Activated CD8-positive, alpha-beta memory T cell treated with anti-CD3 and anti-CD28 coated beads for 36 hours (primary cell): ENCODE measurements at regions not wholly inside any gene's neighbourhood (a gene's known extent, or its start where the extent isn't known, plus 50 kb on each side); places are given as distances from the start of the nearest gene placed in this dataset.

Source experiments
- CTCF ChIA-PET: fragments of 350-600 bp; sonication (Branson Sonifier 250); formaldehyde crosslinking; loops from one replicate; lab custom pipeline; 2021; ENCODE audit warnings: antibody characterized with exemption; lab: Charles Lee
- POLR2A ChIA-PET: fragments of 350-600 bp; sonication (Branson Sonifier 250); formaldehyde crosslinking; loops from one replicate; lab custom pipeline; 2021; ENCODE audit warnings: antibody characterized with exemption; lab: Charles Lee

- ChIA-PET CTCF (no interaction called here), POLR2A (no interaction called here)
Observed at GRCh38 chr3:73745526-73746191, 120.9 kb upstream of the PDZRN3 start.

DNA sequence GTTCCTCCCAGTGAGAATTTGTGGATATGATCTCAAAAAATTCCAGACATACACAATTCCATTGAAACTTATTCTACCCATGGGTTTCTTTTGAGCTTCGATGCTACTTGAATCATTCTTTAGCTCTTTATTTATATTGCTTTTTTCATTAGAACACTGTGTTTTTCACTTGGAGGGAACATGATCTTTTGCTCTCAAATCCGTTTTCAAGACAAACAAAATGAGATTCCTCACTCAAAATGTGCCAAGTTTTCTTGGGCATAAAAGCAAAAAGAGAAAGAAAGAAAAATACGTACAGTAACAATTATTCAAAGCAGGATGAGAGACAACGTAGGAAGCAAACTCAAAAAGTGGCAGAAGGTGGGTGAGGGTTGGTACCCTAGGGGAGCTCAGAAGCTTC, 118.8 kb upstream of the PDZRN3 start:
- ChIA-PET CTCF (no interaction called here), POLR2A (no interaction called here)

GRCh38 chr3:73739791-73740453, 115.2 kb upstream of the PDZRN3 start:
- POLR2A ChIA-PET, result no interaction called here

GRCh38 chr3:73738711-73739110, 114.0 kb upstream of the PDZRN3 start:
- CTCF ChIA-PET, result no interaction called here

More at GRCh38 chr3:73739791-73740453, 115.2 kb upstream of the PDZRN3 start:
- CTCF ChIA-PET, result no interaction called here

GRCh38 chr3:73734211-73735089, 109.7 kb upstream of the PDZRN3 start:
- ChIA-PET POLR2A (no interaction called here), CTCF (no interaction called here)

More at GRCh38 chr3:73738711-73739110, 114.0 kb upstream of the PDZRN3 start:
- POLR2A ChIA-PET, result no interaction called here

DNA sequence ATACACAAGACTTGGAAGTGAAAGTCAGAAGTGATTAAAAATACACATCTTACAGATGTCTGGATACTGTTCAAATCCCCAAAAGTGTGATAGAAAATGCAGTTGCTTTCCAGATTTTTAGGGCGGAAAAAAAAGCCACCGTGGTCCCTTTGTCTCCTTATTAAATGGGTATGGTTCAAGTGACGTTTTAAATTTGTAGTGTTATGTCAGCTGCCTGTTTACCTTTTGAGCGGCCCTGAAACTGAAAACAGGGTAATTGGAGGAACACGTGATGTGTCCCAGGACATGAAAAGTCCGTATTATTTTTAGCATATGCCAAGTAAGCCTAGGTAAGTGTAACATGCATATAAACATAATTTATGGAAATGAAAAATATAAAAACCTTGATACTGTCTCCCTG, 109.0 kb upstream of the PDZRN3 start:
- POLR2A ChIA-PET, result no interaction called here
- CTCF ChIA-PET, result no interaction called here

- ChIA-PET POLR2A (no interaction called here), CTCF (no interaction called here)
Observed at GRCh38 chr3:73729969-73730440, 105.3 kb upstream of the PDZRN3 start.

- CTCF ChIA-PET, result no interaction called here
- POLR2A ChIA-PET, result no interaction called here
Observed at GRCh38 chr3:73727854-73728253, 103.1 kb upstream of the PDZRN3 start.

GRCh38 chr3:73727117-73727821, 102.5 kb upstream of the PDZRN3 start:
- POLR2A ChIA-PET, result no interaction called here
- CTCF ChIA-PET, result no interaction called here

GRCh38 chr3:73723596-73723995, 98.9 kb upstream of the PDZRN3 start:
- CTCF ChIA-PET, result no interaction called here
- POLR2A ChIA-PET, result no interaction called here

DNA sequence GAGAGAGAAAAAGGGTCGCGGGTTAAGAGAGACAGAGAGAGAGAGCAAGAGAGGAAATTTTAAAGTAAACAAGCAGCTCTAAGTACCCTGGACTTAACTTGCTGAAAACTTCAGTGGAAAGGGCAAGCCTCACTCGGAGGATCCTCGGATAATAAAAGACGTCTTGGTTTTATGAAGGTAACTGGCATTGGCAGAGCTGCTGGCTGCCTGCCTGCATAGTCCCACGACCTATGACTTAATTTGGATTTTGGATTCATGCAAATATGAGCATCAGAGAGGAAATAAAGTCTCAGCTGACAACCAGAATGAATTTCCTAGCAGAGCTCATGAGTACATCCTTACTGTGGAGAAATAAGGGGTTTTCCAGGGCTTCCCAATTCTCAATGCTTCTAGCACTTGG, 95.1 kb upstream of the PDZRN3 start:
- POLR2A ChIA-PET, result no interaction called here

GRCh38 chr3:73719413-73719851, 94.7 kb upstream of the PDZRN3 start:
- CTCF ChIA-PET, result no interaction called here
- POLR2A ChIA-PET, result no interaction called here

More for the DNA sequence above, 95.1 kb upstream of the PDZRN3 start:
- CTCF ChIA-PET, result no interaction called here

GRCh38 chr3:73718326-73719110, 93.8 kb upstream of the PDZRN3 start:
- CTCF ChIA-PET, result no interaction called here
- POLR2A ChIA-PET, result no interaction called here

- ChIA-PET POLR2A (no interaction called here), CTCF (no interaction called here)
Observed at GRCh38 chr3:73716418-73716817, 91.7 kb upstream of the PDZRN3 start.

DNA sequence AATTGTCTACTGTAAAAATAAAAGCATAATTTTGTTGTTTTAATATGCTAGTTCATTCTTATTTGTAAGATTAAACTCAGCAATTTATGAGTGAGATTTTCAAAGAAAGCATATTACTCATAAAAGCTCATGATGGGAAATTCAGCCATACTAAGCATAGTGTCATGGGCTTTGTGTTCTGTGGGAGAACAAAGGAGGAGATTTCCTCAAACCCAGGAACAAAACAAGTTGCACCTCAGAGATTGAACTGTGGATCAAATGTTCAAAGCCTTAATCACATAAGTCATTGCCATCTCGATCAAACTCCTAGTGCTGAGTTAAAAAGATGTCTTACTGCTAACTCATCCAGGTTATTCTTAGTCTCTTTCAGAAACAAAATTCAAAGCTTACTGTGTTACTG, 85.6 kb upstream of the PDZRN3 start:
- POLR2A ChIA-PET, result no interaction called here
- CTCF ChIA-PET, result no interaction called here

GRCh38 chr3:73709712-73710111, 85.0 kb upstream of the PDZRN3 start:
- POLR2A ChIA-PET, result no interaction called here

GRCh38 chr3:73708956-73709355, 84.2 kb upstream of the PDZRN3 start:
- ChIA-PET POLR2A (no interaction called here), CTCF (no interaction called here)

More at GRCh38 chr3:73709712-73710111, 85.0 kb upstream of the PDZRN3 start:
- CTCF ChIA-PET, result no interaction called here

- CTCF ChIA-PET, result no interaction called here
Observed at GRCh38 chr3:73707772-73708171, 83.0 kb upstream of the PDZRN3 start.

DNA sequence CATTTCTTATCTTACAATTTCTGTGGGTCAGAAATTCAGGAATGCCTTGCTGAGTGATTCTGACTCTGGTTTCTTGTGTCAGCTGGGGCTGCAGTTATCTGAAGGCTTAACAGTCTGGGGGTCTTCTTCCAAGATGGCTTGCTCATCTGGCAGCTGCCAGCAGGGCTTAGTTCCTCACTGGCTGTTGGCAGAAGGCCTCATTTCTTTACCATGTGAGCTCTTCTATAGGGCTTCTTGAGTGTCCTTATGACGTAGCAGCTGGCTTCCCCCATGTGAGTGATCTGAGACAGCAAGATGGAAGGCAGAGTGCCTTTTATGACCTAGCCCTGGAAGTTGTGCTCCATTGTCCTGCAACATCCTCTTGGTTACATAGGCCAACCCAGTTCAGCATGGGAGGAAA, 82.0 kb upstream of the PDZRN3 start:
- CTCF ChIA-PET, result no interaction called here
- POLR2A ChIA-PET, result no interaction called here

More at GRCh38 chr3:73707772-73708171, 83.0 kb upstream of the PDZRN3 start:
- POLR2A ChIA-PET, result no interaction called here
